Cardiac fibroblast (primary cell): ENCODE measurements at regions not wholly inside any gene's neighbourhood (a gene's known extent, or its start where the extent isn't known, plus 50 kb on each side); places are given as distances from the start of the nearest gene placed in this dataset.

Experiments
- DNase-seq, 2 donors: peaks; one replicate each; pipeline versions ENCODE4 v3.0.0 to v3.0.0-alpha.2; 2010; ENCODE audit warnings: low read depth in 2 of 2
- H3K4me3 ChIP-seq, 2 donors: replicated peaks in 1 of 2; 1 replicate in 1 of 2; 2 replicates in 1 of 2; pipeline ENCODE4 v1.5.1; 2011; ENCODE audit warnings: low read depth in 2 of 2, low read length in 2 of 2, mild to moderate bottlenecking in 2 of 2, moderate library complexity in 1 of 2
- TF ChIP-seq, protein P1 (sequence below): IDR thresholded peaks from one replicate; pipeline ENCODE4 v1.5.1; 2011; ENCODE audit warnings: low read depth, mild to moderate bottlenecking, low read length, inconsistent platforms

DNA sequence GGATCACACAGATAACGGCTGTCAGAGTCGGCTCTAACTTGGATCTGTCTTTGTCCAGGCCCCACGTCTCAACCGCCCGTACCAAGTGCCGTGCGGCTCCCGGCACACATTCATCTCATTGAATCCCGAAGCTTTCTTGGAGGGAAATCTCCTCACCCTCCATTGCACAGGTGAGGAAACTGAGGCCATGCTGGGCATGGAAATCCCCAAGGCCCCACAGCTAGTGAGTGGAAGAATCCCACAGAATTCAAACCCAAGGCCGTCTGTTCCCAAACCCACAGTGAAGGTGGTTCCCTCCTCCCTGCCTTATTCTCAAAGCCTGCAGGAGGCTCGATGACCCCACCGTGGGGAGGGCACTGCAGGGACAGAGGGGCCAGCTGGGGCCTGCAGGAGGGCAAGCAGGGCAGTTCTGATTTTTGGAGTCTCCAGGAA lies 437.9 kb downstream of the MATN1 start:
- no peak overlapping the region for H3K4me3 ChIP-seq
- TF ChIP-seq, protein P1, sequence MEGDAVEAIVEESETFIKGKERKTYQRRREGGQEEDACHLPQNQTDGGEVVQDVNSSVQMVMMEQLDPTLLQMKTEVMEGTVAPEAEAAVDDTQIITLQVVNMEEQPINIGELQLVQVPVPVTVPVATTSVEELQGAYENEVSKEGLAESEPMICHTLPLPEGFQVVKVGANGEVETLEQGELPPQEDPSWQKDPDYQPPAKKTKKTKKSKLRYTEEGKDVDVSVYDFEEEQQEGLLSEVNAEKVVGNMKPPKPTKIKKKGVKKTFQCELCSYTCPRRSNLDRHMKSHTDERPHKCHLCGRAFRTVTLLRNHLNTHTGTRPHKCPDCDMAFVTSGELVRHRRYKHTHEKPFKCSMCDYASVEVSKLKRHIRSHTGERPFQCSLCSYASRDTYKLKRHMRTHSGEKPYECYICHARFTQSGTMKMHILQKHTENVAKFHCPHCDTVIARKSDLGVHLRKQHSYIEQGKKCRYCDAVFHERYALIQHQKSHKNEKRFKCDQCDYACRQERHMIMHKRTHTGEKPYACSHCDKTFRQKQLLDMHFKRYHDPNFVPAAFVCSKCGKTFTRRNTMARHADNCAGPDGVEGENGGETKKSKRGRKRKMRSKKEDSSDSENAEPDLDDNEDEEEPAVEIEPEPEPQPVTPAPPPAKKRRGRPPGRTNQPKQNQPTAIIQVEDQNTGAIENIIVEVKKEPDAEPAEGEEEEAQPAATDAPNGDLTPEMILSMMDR = no peak
- DNase-seq = no peak

DNA sequence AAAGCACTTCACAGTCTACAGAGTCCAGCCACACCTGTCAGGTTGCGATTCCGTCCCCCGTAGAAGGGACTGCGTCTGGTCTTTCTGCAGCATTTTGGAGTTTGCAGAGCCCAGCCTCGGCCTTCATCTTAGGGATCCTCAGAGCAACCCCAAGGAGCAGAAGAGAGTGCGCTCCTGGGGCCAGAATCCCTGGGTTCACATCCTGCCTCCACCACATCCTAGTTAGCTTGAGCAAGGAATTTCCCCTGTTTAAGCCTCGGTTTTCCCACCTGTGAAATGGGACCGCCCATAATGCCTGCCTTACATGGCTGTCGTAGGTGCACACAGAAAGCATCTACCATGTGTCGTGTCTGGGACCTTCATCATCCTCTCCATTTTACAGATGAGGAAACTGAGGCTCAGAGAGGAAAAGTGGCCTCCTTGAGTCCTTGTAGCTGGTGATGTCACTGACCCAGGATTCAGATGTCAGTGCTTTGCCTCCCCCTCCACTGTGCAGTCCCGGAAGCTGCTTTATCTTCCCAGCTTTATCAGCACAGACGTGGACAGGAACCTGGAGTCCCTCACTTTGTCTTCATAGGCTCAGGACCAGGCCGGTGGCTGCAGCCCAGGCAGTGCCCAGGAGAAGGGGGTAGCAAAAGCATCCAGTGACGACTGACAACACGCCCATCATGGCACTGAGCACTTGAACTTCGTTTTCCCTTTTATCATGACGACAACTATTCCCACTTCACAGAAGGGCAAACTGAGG lies 438.5 kb downstream of the MATN1 start:
- no peak overlapping the region for H3K4me3 ChIP-seq
- TF ChIP-seq, protein P1 = no peak
- no peak for DNase-seq

DNA sequence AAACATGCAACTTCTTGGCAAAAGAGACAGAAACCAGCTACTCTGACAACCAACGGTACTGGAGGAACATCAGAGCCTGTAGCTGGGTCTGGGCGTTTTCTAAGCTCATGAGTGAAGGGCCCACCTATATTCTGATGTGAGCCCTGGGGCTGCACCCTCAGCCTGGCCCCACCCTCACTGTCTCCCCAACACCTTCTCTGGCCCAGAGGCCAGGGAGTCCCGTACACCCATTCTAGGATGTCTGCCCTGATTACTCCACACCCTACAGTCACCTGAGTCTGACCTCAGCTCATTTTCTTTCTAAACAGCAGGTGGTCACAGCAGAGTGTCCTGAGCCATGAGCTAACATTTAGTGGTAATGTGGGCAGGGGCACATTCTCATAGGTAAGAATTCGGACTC lies 439.2 kb downstream of the MATN1 start:
- TF ChIP-seq, protein P1 = no peak
- no peak overlapping the region for H3K4me3 ChIP-seq
- no peak for DNase-seq

DNA sequence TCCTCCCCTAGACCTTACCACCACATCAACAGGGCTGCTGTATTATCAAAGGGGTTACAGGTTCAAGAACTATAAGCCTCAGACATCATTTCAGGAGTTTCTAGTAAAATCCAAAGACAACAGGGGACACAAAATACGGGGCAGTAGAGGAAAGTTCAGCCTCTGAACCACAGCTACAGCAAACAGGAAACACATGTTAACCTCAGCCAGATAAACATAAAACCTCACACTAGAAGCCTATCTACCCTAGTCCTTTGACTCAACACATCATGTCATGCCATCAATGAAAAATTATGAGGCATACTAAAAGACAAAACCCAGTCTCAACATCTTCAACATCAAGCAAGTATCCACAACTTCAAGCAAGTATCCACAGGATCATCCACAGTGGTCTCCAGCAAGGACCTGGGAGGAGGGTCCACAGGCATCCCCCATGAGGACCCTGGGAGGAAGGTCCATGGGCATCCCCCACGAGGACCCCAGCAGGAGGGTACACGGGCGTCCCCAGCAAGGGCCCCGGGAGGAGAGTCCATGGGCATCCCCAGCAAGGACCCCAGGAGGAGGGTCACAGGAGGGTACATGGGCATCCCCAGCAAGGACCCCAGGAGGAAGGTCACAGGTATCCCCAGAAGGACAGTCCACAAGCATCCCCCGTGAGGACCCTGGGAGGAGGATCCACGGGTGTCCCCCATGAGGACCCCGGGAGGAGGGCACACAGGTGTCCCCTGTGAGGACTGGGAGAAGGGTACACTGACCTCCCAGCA lies 440.0 kb downstream of the MATN1 start:
- TF ChIP-seq, protein P1 = no peak
- DNase-seq = no peak
- no peak overlapping the region for H3K4me3 ChIP-seq

DNA sequence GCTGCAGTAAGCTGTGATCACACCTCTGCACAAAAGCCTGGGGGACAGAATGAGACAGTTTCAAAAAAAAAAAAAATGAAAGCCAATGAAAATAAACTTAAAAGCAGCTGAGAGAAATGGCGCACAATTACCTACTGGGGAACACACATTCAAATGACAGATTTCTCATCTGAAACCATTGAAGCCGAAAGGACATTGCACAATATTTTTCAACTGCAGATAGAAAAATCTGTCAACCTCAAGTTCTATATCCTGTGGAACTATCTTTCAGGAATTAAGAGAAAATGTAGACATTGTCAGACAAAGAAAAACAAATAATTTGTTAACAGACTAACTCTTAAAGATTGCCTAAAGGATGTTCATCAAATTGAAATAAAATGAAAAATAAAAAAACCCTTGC lies 442.8 kb downstream of the MATN1 start:
- no peak for DNase-seq
- no peak overlapping the region for H3K4me3 ChIP-seq
- TF ChIP-seq, protein P1 = no peak

DNA sequence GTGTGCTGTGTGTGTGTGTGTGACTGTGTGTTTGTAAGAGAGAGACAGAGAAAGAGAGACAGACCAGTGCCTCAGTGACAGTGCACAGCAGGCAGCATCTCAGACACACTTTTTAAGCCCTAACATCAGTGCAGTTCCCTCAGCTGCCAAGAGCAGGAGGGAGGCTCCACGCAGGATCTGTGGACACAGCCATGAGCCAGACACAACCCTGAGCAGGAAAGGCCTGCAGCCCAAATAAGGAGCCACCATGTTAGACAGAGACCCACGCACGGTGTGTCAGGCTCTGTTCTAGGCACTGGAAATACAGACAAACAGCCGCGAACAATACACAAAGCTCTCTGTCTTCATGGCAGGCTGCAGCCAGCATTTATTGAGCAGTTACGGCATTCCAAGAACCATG lies 445.5 kb downstream of the MATN1 start:
- no peak overlapping the region for H3K4me3 ChIP-seq
- TF ChIP-seq, protein P1 = no peak
- no peak for DNase-seq
